ENCODE measurements at regions not wholly inside any gene's neighbourhood (a gene's known extent, or its start where the extent isn't known, plus 50 kb on each side); places are given as distances from the start of the nearest gene placed in this dataset.
A peak's percentile ranks its signal among the peaks of the same experiment; 100 is the strongest.

- DNase-seq: peak; percentile 3
Measured at GRCh38 chr4:45778514-45778913, 345.3 kb downstream of the GABRG1 start.

GRCh38 chr4:45776146-45776545 is 347.7 kb downstream of the GABRG1 start:
- no peak for DNase-seq

- no peak for DNase-seq
Measured at GRCh38 chr4:45770958-45771357, 352.9 kb downstream of the GABRG1 start.

- DNase-seq: no peak
Measured at GRCh38 chr4:45765521-45765920, 358.3 kb downstream of the GABRG1 start.

- DNase-seq: no peak
Measured at GRCh38 chr4:45751877-45752530, 371.9 kb downstream of the GABRG1 start.

- DNase-seq: no peak
Measured at GRCh38 chr4:45750721-45751120, 373.1 kb downstream of the GABRG1 start.

- DNase-seq: no peak
Measured at GRCh38 chr4:45745741-45746140, 378.1 kb downstream of the GABRG1 start.

- DNase-seq: no peak
Measured at GRCh38 chr4:45741897-45742296, 382.0 kb downstream of the GABRG1 start.

- no peak for DNase-seq
Measured at GRCh38 chr4:45732161-45732560, 391.7 kb downstream of the GABRG1 start.

- DNase-seq: no peak
Measured at GRCh38 chr4:45716093-45716492, 407.8 kb downstream of the GABRG1 start.

GRCh38 chr4:45713996-45714395 is 409.9 kb downstream of the GABRG1 start:
- DNase-seq: no peak

- DNase-seq: no peak
Measured at GRCh38 chr4:45701621-45702020, 422.2 kb downstream of the GABRG1 start.

GRCh38 chr4:45693746-45694145 is 430.1 kb downstream of the GABRG1 start:
- no peak for DNase-seq

- no peak for DNase-seq
Measured at GRCh38 chr4:45692131-45692735, 431.6 kb downstream of the GABRG1 start.

GRCh38 chr4:45688341-45688740 is 435.5 kb downstream of the GABRG1 start:
- DNase-seq: no peak

GRCh38 chr4:45679411-45679810 is 444.4 kb downstream of the GABRG1 start:
- DNase-seq: no peak

- DNase-seq: no peak
Measured at GRCh38 chr4:45668128-45668527, 455.7 kb downstream of the GABRG1 start.

GRCh38 chr4:45663628-45664081 is 460.2 kb downstream of the GABRG1 start:
- DNase-seq: no peak

- peak; percentile 72 for DNase-seq
Measured at GRCh38 chr4:45663003-45663402, 460.9 kb downstream of the GABRG1 start.

GRCh38 chr4:45661893-45662292 is 462.0 kb downstream of the GABRG1 start:
- DNase-seq: no peak

- DNase-seq: no peak
Measured at GRCh38 chr4:45650545-45650944, 473.3 kb downstream of the GABRG1 start.

GRCh38 chr4:45648846-45649245 is 475.0 kb downstream of the GABRG1 start:
- DNase-seq: no peak

- no peak for DNase-seq
Measured at GRCh38 chr4:45647823-45648222, 476.0 kb downstream of the GABRG1 start.

All from muscle of arm (tissue), 1 donor.